Ramos (cell line): ENCODE measurements at regions not wholly inside any gene's neighbourhood (a gene's known extent, or its start where the extent isn't known, plus 50 kb on each side); places are given as distances from the start of the nearest gene placed in this dataset.
"Not testable (repeated sequence)": the region's sequence is repeated elsewhere in the genome, so short reads cannot be mapped to it uniquely, and the experiment has no call there.

ENCODE experiments used
- in situ Hi-C: fragments of 300-500 bp; cut with MboI; formaldehyde crosslinking; loops from one replicate; pipeline ENCODE4 v1.14.3; 2022; ENCODE audit warnings: low sequenced_read_pairs; ENCODE audit not compliant: unreplicated experiment

DNA sequence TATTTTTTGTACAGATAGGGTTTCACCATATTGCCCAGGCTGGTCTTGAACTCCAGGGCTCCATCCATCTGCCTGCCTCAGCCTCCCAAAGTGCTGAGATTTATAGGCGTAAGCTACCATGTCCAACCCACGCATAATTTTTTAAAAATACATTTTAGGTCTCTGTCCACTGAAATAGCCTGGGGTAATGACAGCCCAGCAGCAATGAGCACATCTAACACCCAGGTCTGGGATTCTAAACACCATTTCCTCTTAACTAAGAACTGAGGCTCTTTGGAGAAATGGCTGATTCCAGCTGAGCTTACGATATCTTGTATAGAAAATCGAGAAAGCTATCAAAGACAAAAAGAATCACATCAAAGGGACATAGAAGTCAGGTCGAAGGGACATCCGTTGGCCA lies 245.3 kb downstream of the PARN start:
- in situ Hi-C loops: no loop called here

DNA sequence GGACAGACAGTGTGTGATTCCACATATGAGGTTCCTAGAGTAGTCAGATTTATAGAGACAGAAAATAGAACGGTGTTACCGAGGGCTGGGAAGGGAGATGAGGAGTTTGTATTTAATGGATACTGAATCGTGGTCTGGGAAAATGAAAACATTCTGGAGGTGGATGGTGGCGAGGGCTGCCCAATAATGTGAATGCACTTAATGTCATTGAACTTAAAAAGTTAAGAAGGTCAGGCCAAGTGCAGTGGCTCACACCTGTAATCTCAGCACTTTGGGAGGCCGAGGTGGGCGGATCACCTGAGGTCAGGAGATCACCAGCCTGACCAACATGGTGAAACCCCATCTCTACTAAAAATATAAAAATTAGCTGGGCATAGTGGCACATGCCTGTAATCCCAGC lies 246.2 kb downstream of the PARN start:
- in situ Hi-C loops: not testable (repeated sequence)

DNA sequence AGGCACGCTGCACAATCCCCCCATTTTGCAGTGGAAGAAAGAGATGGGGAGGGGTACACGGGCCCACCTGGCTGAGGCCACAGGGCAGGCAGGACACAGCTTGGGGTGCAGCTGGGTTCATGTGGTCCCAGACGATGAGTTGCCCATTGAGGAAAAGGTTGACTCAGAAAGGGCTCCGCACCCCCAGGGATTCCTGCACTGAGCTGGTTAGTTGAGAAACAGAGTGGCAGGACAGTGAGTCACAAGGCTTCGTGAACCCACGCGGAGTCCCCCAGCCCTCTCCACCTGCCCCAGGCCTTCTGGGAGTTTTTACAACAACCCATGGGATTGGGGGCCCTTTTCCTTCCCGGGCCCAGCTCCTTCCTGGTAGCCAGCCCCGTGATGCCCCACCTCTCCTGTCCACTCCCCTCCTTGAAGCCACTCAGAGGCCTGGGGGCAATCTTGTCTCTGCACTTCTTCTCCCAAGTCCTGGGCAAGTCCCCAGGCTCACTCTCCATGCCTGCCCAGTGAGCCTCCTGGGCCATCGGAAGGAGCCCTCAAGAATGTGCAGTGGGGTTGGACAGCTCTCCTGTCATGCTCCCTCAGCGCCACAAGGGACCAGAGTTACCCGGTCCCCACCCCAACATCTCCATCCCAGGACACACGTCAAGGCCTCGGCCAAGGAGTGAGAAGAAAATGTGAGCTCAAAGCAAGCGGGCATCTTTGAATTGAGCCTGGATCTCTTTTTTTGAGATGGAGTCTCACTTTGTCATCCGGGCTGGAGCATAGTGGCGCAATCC lies 251.2 kb downstream of the PARN start:
- in situ Hi-C loops: no loop called here

DNA sequence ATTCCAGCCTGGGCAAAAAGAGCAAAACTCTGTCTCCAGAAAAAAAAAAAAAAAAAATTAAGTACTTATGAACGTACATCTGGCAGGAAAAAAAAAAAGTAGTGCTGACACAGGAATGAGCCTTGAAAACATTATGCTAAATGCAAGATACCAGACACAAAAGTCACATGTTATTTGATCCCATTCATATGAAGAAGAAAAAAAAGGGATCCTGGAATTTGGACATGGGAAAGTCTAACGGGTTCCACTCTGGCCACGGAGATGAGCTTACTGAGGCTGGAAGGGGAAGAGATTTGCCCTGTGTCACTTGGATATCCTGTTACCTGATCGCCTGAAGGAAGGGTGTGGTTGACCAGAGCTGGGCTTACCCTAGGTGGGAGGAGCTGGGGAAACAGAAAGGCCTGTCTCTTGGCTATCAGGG lies 251.9 kb downstream of the PARN start:
- in situ Hi-C loops: no loop called here

DNA sequence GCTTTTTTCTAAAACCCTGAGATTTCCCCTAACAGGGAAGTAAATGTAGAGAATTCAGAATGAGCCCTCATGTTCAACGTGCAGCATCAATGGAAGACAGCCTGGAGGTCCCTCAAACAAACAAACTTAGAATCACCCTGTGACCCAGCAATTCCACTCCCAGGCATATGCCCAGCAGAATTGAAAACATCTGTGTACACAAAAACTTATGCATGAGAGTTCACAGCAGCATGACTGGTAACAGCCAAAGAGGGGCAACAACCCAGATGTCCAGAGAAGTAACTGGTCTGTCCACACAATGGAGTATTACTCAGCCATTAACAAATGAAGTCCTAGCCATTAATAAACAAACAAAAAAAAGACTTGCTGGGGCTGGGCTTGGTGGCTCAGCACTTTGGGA lies 252.7 kb downstream of the PARN start:
- in situ Hi-C loops: no loop called here

DNA sequence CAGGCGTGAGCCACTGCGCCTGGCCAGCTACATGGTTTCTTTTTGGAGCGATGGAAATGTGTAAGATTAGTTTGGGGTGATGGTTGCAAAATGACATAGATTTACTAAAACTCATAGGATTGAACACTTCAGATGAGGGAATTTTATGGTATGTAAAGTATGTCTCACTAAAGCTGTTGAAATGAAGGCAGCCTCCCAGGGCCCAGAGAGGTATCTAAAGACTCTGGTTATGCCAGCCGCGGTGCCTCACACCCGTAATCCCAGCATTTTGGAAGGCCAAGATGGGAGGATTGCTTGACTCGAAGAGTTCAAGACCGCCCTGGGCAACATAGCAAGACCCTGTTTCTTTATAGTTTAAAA lies 254.9 kb downstream of the PARN start:
- in situ Hi-C loops: no loop called here

DNA sequence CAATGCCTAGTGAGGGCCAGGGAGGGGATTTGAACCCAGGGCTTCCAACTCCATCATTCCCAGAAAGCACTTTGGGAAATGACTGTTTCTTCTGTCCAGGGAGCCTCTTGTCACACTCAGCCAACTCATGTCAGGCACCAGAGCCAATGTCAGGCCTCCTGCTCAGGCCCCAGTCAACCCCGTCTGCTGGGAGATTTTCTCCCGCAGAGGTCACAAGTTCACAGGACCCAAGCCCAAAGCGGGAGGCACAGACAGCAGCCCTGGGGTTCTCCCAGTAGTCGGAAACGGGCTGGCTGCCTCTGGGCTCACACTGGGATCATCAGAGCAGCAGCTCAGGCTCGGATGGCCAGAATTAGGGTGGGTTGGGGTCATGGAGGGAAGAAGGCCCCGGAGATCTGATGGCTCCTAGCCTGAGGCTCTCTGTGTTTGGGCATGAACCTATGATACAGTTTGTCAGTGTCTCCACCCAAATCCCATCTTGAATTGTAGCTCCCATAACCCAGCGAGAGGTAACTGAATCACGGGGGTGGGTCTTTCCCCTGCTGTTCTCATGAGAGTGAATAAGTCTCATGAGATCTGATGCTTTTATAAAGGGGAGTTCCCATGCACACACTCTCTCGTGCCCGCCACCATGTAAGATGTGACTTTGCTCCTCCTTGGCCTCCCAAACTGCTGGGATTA lies 255.5 kb downstream of the PARN start:
- in situ Hi-C loops: no loop called here

DNA sequence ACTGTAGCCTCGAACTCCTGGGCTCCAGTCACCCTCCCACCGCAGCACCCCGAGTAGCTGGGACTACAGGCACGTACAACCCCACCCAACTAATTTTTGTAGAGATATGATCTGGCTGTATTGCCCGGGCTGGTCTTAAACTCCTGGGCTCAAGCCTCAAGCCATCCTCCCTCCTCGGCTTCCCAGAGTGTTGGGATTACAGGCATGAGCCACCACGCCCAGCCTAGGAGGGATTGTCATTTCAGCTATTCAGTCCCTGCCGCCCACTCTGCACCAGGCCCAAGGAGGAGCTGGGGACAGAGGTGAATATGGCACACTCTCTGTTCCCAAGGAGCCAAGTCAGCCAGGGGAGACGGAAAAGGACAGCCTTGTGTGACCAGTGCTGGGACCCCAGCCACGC lies 256.2 kb downstream of the PARN start:
- in situ Hi-C loops: no loop called here

DNA sequence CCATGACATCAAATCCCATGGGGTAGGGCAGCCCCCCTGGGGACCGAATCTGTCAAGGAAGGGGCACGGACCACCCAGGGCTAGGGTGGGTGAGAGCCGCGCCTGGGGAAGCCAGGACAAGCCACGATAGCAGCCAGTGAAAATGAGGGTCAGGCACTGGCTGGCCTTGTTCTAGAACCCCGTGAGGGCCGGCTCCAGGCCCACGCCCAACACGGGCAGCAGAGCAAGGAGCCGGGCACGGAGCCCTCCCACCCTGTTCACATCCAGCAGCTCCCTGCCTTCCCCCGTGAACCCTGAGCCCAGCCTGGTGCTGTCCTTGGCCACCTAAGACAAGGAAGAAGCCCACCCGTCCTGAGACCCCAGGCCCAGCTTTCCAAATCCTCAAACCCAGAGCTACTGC lies 256.7 kb downstream of the PARN start:
- in situ Hi-C loops: no loop called here

DNA sequence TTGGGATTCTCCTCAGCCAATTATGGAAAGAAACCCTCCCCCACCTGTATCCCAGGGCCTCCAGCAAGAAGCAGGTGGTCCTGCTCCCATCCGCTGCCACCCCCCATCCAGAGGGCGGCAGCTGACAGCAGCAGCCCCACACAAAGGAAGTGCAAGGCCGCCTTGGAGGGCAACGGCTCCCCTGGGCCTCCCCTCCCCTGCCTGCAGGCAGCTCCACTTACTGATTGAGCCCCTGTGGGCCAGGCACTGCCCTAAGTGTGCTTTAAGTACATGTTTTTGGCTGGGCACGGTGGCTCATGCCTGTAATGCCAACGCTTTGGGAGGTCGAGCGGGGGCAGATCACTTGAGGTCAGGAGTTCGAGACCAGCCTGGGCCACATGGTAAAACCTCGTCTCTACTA lies 257.6 kb downstream of the PARN start:
- in situ Hi-C loops: no loop called here

DNA sequence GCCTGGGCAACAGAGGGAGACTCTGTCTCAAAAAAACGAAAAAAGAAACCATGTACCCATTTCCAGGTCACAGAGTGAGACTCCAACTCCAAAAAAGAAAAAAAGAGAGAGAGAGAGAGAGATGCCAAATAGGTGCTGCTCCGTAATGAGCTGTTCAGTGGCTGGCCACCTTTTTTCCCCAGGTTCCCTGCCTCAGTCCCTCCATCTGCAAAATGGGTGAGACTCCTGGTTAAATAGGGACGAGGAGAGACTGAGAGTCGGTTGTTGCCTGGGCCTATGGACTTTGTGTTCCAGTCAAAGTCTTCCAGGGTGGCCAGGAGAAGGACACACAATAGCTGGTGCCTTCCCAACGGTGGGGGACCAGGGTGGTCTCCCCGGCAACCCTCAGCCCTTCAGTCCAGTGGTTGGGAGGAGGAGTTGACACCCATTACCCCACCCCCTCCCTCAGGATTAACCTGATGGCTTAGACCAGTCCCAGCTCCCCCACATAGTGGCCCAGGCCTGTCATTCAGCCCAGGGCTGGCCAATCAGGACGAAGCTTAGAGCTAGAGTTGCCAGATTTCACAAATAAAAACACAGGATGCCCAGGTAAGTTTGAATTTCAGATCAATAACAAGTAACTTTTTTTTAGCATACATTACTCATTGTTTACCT lies 258.2 kb downstream of the PARN start:
- in situ Hi-C loops: no loop called here

DNA sequence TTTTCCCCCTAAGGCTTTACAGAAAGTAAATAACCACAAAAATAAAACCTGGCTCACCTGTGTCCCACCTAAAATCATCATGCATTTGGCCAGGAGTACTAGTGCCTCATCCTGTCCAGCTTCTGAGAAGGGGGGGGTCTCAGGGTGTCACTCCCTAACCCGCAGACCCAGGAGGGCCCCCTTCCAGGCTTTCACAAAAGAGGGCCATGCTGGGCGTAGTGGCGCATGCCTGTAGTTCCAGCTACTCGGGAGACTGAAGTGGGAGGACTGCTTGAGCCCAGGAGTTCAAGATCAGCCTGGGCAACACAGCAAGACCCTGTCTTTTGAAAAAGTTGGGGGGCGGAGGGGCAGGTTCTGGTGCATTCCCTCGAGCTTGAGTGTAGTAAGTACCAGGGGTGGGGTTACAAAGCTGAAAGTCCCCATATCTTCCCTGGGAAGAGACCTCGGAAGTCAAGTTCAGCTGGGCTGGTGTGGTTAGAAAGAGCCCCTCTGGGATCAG lies 259.3 kb downstream of the PARN start:
- in situ Hi-C loops: no loop called here

DNA sequence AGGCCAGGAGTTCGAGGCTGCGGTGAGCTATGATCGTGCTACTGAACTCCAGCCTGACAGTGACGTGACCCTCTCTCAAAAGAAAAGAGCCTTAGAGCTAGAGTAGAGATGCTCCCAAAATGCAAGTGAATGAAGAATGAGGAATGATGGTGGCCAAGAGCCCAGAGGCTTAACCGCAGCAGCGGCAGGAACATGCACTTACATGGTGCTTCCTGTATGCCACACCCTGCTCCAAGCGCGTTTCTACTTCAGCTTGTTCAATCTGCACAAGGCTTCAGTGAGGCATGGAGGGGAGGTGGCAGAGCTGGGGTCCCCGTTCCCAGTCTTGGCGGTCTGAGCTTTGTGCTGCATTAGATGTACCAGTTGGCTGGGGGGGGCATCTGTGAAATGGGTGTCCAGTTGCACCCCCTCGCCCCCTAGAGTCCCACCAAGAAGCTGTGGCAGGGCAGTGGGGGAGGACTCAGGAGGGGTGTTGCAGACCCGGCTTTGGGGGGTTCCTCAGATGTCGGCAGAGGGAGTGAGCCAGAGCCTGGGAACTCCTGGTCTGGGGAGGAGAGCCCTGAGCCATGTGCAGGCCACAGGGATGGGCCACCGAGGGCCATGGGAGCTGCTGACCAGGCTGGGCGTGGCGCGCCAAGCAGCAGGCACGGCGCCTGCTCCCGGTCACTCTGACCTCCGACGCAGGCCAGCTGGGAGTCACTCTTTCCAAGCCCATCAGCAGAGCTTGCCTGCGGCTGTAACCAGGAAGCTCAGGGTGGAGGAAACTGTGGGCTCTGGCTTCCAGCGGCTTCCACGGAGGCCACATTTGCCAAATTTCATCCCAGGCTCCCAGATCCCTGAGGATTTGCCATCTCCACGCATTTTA lies 260.1 kb downstream of the PARN start:
- in situ Hi-C loops: loop anchor here (5.0 kb wide), 1 partner anchor 53 kb away; no protein-coding TSS in a partner anchor

DNA sequence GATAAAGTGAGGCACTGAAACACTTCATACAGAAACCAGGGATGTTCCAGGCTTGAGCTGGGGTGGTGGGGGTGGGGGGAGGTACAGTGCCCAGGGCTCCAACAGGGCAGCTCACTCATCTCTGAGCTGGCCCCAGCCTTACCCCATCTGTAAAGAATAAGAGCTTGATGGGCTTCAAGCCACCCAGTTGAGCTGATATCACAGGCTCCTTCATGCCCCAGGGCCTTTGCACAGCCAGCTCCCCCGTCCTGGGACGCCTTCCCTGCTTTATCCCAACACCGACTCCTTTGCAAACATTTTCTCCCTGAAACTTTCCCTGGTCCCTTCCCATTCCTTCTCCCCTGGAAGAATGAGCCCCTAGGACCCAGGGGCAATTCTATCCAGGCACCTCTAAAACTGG lies 261.7 kb downstream of the PARN start:
- in situ Hi-C loops: loop anchor here (5.0 kb wide), 1 partner anchor 51 kb away; no protein-coding TSS in a partner anchor

DNA sequence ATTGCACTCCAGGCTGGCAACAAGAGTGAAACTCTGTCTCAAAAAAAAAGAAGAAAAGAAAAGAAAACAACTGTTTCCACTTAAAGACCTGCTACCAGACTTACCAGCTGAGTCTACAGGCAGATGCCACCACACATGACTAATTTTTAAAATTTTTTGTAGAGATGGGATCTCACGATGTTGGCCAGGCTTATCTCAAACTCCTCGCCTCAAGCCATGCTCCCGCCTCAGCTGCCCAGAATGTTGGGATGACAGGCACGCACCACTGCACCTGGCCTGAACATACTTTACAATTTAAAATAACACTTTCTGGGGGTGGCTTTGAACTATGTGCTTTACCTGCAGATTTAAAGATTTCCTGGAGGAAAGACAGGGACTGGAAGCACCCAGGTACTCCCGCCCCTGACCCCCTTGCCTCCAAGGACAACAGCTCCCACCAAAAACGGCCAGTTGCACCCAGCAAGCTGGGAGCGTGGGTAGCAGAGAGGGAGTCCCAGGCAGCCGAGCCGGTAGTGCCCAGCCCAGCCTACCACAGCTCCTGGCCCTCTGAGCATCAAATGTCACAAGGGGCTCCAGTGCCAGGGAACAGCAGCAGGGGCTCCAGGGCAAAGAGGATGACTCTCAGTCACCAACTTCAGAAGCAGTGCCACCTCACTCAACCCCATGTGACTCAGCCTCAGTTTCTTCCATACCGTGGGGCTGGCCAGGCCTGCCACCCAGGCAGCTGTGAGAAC lies 262.9 kb downstream of the PARN start:
- in situ Hi-C loops: loop anchor here (5.0 kb wide), 1 partner anchor 50 kb away; no protein-coding TSS in a partner anchor

DNA sequence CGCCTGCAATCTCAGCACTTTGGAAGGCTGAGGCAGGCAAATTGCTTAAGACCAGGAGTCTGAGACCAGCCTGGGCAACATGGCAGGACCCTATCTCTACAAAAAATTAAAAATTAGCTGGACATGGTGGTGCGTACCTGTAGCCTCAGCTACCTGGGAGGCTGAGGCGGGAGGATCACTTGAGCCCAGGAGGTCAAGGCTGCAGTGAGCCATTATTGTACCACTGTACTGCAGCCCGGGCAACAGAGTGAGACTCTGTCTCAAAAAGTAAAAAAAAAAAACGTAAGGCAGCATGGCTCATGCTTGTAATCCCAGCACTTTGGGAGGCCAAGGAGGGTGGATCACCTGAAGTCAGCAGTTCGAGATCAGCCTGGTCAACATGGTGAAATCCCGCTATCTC lies 263.6 kb downstream of the PARN start:
- in situ Hi-C loops: loop anchor here (5.0 kb wide), 1 partner anchor 49 kb away; no protein-coding TSS in a partner anchor

DNA sequence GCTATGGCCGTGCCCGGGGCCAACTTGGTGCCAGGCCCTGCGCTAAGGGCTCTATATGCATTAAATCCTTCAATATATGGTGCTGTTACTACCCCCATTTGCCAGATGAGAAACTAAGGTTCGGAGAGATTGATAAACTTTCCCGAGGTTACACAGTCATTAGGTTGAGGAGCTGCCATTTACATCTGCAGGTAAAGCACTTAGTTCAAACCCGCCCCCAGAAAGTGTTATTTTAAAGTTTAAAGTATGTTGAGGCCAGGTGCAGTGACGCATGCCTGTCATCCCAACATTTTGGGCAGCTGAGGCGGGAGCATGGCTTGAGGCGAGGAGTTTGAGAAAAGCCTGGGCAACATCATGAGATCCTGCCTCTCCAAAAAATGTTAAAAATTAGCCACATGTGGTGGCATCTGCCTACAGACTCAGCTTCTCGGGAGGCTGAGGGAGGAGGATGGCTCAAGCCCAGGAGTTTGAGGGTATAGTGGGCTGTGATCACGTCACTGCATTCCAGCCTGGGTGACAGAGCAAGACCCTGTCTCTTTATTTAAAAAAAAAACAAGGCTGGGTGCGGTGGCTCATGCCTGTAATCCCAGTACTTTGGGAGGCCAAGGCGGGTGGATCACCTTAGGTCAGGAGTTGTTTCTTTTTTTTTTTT lies 264.7 kb downstream of the PARN start:
- in situ Hi-C loops: loop anchor here (5.0 kb wide), 1 partner anchor 48 kb away; no protein-coding TSS in a partner anchor

DNA sequence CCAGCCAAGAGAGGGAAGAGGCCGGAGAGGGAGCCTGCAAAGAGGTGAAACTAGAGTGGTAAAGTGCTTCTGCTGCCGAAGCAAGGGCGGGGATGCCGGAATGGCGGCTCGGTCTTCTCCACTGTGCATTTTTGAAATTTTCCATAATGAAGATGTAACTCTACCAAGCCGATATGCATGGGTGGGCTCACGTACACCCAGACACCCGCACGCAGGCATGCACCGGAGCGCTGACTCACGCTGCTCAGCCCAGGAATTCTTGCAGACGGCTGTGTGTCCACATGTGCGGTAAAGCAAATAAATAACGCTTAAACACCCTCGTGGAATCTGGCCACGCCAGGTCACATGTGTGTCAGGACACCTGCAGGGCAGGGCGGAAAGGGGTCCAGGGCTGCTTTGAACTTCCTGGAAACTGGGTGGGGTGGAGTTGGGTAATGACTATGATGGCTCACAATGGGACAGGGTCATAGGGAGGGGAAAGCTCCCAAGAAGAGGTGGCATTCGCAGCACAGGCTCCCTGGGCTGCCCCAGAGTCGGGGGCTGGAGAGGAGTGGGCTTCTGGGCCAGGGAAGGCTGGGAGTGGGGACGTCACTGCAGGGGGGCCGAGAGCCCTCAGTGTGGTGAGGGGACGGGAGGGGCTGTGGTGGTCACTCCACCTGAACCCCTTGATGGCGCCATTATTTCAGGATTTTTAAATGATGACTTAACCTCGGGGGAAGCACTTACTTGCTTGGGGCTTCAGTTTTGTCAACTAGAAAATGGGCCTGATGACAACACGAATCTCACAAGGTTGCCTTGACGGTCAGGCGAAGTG lies 265.5 kb downstream of the PARN start:
- in situ Hi-C loops: loop anchor here (5.0 kb wide), 1 partner anchor 47 kb away; no protein-coding TSS in a partner anchor
